OCI-LY7 (cell line): ENCODE measurements at regions not wholly inside any gene's neighbourhood (a gene's known extent, or its start where the extent isn't known, plus 50 kb on each side); places are given as distances from the start of the nearest gene placed in this dataset.

ENCODE experiments used
- BruUV-seq: library from RNA; stranded (reverse); fragments of 400-500 nt; replicated peaks from 2 replicates; lab custom pipeline; 2021; lab: Mats Ljungman, UMichigan
- CTCF ChIA-PET: fragments of 300-600 bp; sonication (Branson Sonifier 250); formaldehyde crosslinking; loops from one replicate; lab custom pipeline; 2022; ENCODE audit warnings: antibody characterized with exemption; ENCODE audit not compliant: unreplicated experiment; lab: Charles Lee
- POLR2A ChIA-PET: fragments of 300-600 bp; sonication (Branson Sonifier 250); formaldehyde crosslinking; loops from one replicate; lab custom pipeline; 2022; ENCODE audit warnings: antibody characterized with exemption; lab: Charles Lee
- DNase-seq: peaks from one replicate; pipeline ENCODE4 v3.0.0-alpha.2; 2015; ENCODE audit warnings: low spot score
- H2AFZ ChIP-seq: fragments of 200-600 bp; sonication (generic), shearing (Covaris generic); 2 replicates; pipeline ENCODE4 v1.6.1; 2014; ENCODE audit warnings: mild to moderate bottlenecking, antibody characterized with exemption, low read length, moderate library complexity
- H3K27ac ChIP-seq: fragments of 200-600 bp; sonication (generic); 2 replicates; pipeline ENCODE4 v1.5.1; 2014; ENCODE audit warnings: mixed run types, low read depth, mild to moderate bottlenecking, moderate library complexity, low read length, inconsistent platforms; ENCODE audit not compliant: poor library complexity, severe bottlenecking
- H3K36me3 ChIP-seq: fragments of 200-600 bp; sonication (generic); 2 replicates; pipeline ENCODE4 v1.6.1; 2014; ENCODE audit warnings: mild to moderate bottlenecking, antibody characterized with exemption, low read length, moderate library complexity, mixed read lengths; ENCODE audit not compliant: insufficient read depth
- H3K4me1 ChIP-seq: fragments of 200-600 bp; sonication (generic); 2 replicates; pipeline ENCODE4 v1.5.1; 2014; ENCODE audit warnings: mild to moderate bottlenecking, low read length; ENCODE audit not compliant: insufficient read depth, poor library complexity, severe bottlenecking
- H3K4me2 ChIP-seq: fragments of 200-600 bp; sonication (generic); 2 replicates; pipeline ENCODE4 v1.6.1; 2014; ENCODE audit warnings: mild to moderate bottlenecking, low read length
- H3K4me3 ChIP-seq: fragments of 200-600 bp; sonication (generic); 2 replicates; pipeline ENCODE4 v1.5.1; 2014; ENCODE audit warnings: mild to moderate bottlenecking, low read depth, low read length; ENCODE audit not compliant: poor library complexity, severe bottlenecking
- H3K79me2 ChIP-seq: fragments of 200-600 bp; sonication (generic); 2 replicates; pipeline ENCODE4 v1.6.1; 2016; ENCODE audit warnings: low read depth, mild to moderate bottlenecking, low read length, moderate library complexity, mixed read lengths; ENCODE audit not compliant: insufficient read depth
- H3K9me2 ChIP-seq: fragments of 200-600 bp; sonication (generic); 2 replicates; pipeline ENCODE4 v1.6.1; 2016; ENCODE audit warnings: mild to moderate bottlenecking, low read length, mixed read lengths; ENCODE audit not compliant: insufficient read depth
- H3K9me3 ChIP-seq: fragments of 200-600 bp; sonication (generic); 2 replicates; pipeline ENCODE4 v1.6.1; 2014; ENCODE audit warnings: mild to moderate bottlenecking, mixed run types, low read length, mixed read lengths
- H4K20me1 ChIP-seq: fragments of 200-600 bp; sonication (generic); 2 replicates; pipeline ENCODE4 v1.6.1; 2014; ENCODE audit warnings: mild to moderate bottlenecking, antibody characterized with exemption, low read length, moderate library complexity, mixed read lengths; ENCODE audit not compliant: insufficient read depth
- EZH2phosphoT487 ChIP-seq: fragments of 200-600 bp; sonication (generic); IDR thresholded peaks from 2 replicates; pipeline ENCODE4 v1.6.1; 2018; ENCODE audit warnings: low read depth, borderline replicate concordance, mild to moderate bottlenecking, mixed run types, antibody characterized with exemption, low read length, moderate library complexity, mixed read lengths
- intact Hi-C: fragments of 100-400 bp; cut with micrococcal nuclease; formaldehyde crosslinking; loops from one replicate; pipeline ENCODE4 v1.10.0; 2022; ENCODE audit not compliant: unreplicated experiment
- TF ChIP-seq, protein P1 (sequence below): fragments of 200-600 bp; sonication (generic); conservative IDR thresholded peaks from 2 replicates; pipeline ENCODE4 v1.5.1; 2014; ENCODE audit warnings: mild to moderate bottlenecking, antibody characterized with exemption, low read length, moderate library complexity, mixed read lengths

DNA sequence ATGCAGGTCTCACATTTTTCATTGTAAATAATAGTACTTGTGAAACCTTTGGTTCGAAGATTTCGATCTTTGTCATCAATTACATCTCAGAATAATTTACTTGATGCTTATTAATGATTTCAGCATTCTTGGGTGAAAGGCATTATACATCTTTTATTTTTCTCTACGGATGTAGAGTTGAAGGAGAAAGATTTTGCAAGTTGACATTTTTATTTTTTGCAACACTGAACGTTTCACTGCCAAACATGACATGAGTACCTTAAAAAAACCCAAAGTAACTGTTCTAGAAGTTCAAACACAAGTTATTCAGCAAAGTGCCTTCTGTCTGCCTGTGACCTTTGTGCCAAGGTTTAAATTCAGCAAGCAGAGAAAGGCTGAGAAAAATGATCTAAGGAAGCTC, 97.3 kb upstream of the SGK1 start:
- Histone ChIP-seq H3K4me3 (no peak overlapping the region), H4K20me1 (no peaks in the 10 kb centered on the region), H3K79me2 (no peaks in the 10 kb centered on the region), H3K4me1 (no peaks in the 10 kb centered on the region), H3K9me2 (no peaks in the 10 kb centered on the region), H2AFZ (no peak overlapping the region), H3K27ac (no peak overlapping the region), H3K4me2 (no peak overlapping the region), H3K36me3 (no peaks in the 10 kb centered on the region), H3K9me3 (no peaks in the 10 kb centered on the region)
- no peak for DNase-seq
- no peak for TF ChIP-seq EZH2phosphoT487
- TF ChIP-seq, protein P1, sequence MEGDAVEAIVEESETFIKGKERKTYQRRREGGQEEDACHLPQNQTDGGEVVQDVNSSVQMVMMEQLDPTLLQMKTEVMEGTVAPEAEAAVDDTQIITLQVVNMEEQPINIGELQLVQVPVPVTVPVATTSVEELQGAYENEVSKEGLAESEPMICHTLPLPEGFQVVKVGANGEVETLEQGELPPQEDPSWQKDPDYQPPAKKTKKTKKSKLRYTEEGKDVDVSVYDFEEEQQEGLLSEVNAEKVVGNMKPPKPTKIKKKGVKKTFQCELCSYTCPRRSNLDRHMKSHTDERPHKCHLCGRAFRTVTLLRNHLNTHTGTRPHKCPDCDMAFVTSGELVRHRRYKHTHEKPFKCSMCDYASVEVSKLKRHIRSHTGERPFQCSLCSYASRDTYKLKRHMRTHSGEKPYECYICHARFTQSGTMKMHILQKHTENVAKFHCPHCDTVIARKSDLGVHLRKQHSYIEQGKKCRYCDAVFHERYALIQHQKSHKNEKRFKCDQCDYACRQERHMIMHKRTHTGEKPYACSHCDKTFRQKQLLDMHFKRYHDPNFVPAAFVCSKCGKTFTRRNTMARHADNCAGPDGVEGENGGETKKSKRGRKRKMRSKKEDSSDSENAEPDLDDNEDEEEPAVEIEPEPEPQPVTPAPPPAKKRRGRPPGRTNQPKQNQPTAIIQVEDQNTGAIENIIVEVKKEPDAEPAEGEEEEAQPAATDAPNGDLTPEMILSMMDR = no peak
- BruUV-seq = no TSS peak
- POLR2A ChIA-PET = interaction anchor here (1.0 kb wide), 1 partner anchor 16 kb away, joined by 3 read pairs; no protein-coding TSS in a partner anchor
- intact Hi-C loops = no loop called here
- CTCF ChIA-PET = no interaction called here

DNA sequence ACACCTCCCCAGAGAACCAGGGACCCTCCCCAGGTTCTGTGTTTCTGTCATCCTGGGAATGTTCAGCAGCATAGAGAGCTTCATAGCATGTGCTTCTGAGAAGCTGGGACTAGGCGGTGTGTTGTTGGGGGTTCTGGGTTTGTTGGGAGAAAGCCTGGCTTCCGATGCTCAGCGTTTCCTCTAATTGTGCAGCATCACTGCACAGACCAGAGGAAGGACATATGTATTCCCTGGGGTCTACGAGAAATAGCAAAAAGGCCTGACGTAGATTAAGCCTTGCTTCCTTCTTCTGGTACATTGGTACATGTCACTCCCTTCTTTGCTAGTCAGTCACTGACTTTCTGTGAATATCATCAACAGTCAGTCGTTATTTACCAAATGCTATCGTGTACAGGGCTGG, 96.9 kb upstream of the SGK1 start:
- H3K4me2 ChIP-seq = no peak overlapping the region
- H3K36me3 ChIP-seq = no peaks in the 10 kb centered on the region
- TF ChIP-seq, protein P1 = no peak
- TF ChIP-seq EZH2phosphoT487 = no peak
- intact Hi-C loops = no loop called here
- no peaks in the 10 kb centered on the region for H3K9me3 ChIP-seq
- no peak overlapping the region for H2AFZ ChIP-seq
- H4K20me1 ChIP-seq = no peaks in the 10 kb centered on the region
- no peaks in the 10 kb centered on the region for H3K9me2 ChIP-seq
- BruUV-seq = no TSS peak
- H3K4me1 ChIP-seq = no peaks in the 10 kb centered on the region
- ChIA-PET POLR2A (no interaction called here), CTCF (no interaction called here)
- DNase-seq = no peak
- H3K27ac ChIP-seq = no peak overlapping the region
- no peaks in the 10 kb centered on the region for H3K79me2 ChIP-seq
- no peak overlapping the region for H3K4me3 ChIP-seq

DNA sequence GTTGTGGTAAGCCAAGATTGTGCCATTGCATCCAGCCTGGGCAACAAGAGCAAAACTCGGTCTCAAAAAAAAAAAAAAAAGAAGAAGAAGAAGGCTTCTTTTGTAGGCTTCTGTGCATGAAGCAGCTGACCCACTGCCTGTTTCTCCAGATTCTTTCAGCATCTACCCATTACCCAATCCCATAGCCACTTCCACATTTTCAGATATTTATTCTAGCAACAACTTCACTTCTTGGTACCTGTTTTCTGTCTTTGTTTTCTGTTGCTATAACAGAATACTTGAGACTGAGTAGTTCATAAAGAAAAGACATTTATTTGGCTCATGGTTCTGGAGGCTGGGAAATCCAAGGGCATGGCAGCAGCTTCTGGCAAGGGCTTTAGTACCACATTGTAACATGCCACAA, 95.3 kb upstream of the SGK1 start:
- TF ChIP-seq, protein P1 = no peak
- no peak for TF ChIP-seq EZH2phosphoT487
- H3K4me2 ChIP-seq = no peak overlapping the region
- H3K27ac ChIP-seq = no peak overlapping the region
- no peak overlapping the region for H2AFZ ChIP-seq
- H3K9me2 ChIP-seq = no peaks in the 10 kb centered on the region
- H3K79me2 ChIP-seq = no peaks in the 10 kb centered on the region
- H3K4me3 ChIP-seq = no peak overlapping the region
- H3K9me3 ChIP-seq = no peaks in the 10 kb centered on the region
- ChIA-PET CTCF (interaction anchor here (0.7 kb wide), 1 partner anchor 755 kb away, joined by 3 read pairs; no protein-coding TSS in a partner anchor), POLR2A (interaction anchor here (0.6 to 1.2 kb wide), 3 partner anchors 24 to 407 kb away, joined by 3 to 4 read pairs (median 3); no protein-coding TSS in a partner anchor)
- intact Hi-C loops = no loop called here
- BruUV-seq = no TSS peak
- no peak for DNase-seq
- H3K36me3 ChIP-seq = no peaks in the 10 kb centered on the region
- H4K20me1 ChIP-seq = no peaks in the 10 kb centered on the region
- H3K4me1 ChIP-seq = no peaks in the 10 kb centered on the region
